D341Med (cell line): ENCODE measurements at regions not wholly inside any gene's neighbourhood (a gene's known extent, or its start where the extent isn't known, plus 50 kb on each side); places are given as distances from the start of the nearest gene placed in this dataset.

Source experiments
- DNase-seq: peaks from one replicate; pipeline ENCODE4 v3.0.0; 2012; ENCODE audit warnings: low spot score

DNA sequence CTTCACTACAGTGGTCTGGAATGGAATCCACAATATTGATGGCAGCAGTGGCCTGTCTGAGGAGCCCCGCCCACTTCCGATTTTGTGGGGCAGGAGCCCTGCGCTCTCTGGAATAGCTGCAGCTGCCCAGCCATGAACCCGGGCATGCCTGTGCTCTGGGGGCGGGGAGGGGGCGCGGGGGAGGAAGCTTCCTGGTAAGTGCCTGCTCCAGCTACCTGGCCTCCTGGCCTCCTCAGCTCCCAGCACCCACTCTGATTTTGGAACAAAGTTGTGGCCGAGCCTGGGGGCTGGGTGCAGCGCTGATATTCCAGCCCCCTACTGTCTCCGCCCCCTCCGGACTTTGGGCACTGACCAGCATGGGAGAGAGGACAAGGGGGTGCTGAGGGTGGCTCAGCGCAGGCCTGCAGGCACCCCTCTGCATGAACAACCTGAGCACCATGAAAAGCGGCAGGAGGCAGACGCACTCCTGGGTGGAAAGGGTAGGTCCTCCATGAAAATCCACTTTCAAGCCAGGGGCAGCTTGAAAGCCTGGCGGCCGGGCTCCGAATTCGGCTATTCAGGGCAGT lies 972.7 kb upstream of the AGA start:
- DNase-seq: peak; percentile 14

GRCh38 chr4:178415925-178416324 lies 973.7 kb upstream of the AGA start:
- peak; percentile 9 for DNase-seq

- no peak for DNase-seq
These were observed 981.1 kb upstream of the AGA start for GRCh38 chr4:178423366-178423765.

GRCh38 chr4:178426871-178427270 lies 984.6 kb upstream of the AGA start:
- DNase-seq: no peak

DNA sequence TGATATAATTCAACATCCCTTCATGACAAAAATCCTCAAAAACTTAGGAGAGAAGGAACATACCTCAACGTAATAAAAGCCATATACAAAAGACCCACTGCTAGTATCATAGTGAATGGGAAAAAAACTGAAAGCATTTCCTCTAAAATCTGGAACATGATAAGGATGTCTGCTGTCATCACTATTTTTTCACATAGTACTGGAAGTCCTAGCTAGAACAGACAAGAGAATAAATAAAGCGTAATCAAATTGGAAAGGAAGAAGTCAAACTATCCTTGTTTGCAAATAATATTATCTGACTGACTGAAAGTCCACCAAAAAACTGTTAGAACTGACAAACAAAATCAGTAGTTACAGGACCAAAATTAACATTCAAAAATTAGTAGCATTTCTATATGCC lies 985.4 kb upstream of the AGA start:
- DNase-seq: no peak

DNA sequence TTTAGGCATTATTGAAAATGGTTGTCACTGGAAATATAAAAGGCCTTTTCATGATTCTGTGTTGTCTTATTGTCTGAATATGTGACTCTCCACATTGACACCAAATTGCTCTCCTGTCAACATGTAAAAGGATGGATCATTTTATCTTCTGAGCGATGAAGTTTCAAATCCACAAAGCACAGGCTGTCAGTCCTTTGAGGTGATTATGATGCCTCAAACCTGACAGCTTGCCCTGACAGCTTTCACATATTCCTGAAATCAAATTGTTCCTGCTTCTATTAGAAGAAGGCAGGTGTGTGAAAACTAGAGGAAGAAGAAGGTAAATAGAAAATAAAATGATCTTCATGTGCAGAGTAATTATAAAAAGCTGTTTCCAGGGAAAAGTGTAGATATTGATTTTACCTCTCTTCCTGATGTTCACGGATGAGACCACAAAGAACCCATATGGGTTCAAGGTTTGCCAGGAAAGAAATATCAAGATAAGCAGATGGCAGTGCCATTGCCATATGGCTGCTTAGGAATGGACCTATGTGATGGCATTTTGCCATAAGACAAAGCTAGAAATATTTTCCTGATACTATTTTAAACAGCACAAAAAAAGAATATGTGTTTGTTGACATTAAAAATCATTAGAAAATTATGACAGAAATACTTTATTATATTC lies 1006.3 kb upstream of the AGA start:
- DNase-seq: no peak

- no peak for DNase-seq
These were observed 1008.4 kb upstream of the AGA start for GRCh38 chr4:178450614-178451013.

DNA sequence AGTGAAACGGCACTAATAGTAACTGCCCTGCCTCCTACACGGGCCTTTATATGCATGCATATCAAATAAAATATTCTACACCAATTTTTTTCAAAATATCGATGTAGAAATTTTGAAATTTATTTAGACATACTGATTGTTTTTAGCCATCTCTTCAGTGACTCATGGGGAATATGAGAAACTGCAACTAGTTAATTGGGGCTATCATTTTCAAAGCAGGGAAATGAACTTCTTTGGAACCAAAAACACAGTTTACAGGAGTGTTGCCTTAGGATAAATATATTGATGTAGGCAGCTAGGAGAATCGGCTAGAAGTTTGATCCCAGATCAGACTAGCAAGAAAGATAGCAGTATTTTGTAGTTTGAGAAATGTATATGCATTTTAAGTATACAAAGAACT lies 1010.8 kb upstream of the AGA start:
- DNase-seq: no peak

GRCh38 chr4:178457286-178457685 lies 1015.0 kb upstream of the AGA start:
- DNase-seq: no peak

DNA sequence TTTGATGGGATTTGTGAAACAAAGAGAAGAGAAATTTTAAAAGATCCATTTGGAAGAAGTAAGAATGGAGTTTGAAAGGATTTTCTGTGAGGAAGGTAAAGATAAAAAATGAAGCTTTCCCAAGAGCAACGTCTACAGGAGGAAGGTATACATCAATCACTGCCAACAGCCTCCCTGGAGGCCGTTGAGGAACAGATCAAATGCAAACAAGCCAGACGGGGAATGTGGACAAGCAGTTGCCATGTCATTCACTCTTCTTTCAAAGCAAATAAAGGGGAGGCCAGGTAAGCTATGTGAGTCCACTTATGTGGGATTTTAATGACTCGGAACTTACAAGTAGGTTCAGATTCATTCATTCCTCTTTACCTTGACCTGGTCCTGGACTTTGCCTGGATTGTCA lies 1020.5 kb upstream of the AGA start:
- DNase-seq: no peak

DNA sequence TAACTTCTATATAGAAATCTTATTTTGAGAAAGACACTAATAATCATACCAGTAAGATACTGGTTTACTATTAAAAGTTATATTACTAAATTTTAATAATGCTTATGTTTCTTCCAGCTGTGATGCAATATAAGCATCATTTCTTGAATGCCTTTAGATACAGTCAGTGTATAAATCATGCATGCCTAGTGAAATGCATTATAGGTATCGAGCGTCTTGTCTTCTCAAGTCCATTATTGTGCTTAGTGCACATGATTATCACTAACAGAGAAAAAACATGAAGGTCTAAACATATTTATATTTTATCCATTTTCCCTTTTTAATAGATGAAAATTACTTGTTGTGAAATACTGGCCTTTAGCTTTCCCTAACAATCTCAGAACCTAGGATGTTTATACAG lies 1021.5 kb upstream of the AGA start:
- no peak for DNase-seq

- DNase-seq: no peak
These were observed 1029.0 kb upstream of the AGA start for GRCh38 chr4:178470996-178471784.

DNA sequence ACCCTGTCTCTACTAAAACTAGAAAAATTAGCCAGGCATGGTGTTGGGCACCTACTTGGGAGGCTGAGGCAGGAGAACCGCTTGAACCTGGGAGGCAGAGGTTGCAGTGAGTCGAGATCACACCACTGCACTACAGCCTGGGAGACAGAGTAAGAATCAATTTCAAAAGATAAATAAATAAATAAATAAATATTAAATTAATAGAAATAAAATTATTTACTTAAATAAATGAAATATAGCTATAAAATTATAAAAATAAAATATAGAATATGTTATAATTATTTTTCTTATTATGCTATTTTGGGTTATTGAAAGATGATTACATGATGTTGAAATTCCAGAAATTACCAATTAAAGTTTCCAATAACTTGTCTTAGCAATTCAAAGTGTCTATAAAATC lies 1029.8 kb upstream of the AGA start:
- no peak for DNase-seq

DNA sequence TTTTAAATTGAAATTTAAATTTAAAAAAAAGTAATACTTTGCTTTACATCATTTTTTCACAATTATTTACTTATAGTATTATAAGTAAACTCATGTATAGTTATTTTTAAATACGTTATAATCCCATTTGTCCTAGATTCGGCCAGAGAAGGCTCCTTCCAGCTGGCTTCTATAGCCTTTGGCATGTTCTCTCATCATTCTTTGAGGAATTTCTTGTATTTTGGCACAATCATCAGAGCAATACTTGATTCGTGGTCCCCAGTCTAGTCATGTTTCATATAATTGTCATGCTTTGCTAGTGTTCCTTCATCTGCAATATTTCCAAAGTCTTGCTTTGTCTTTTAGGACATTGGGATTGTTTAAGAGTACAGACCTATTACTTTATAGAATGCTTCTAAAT lies 1037.9 kb upstream of the AGA start:
- DNase-seq: no peak

GRCh38 chr4:178480881-178481280 lies 1038.6 kb upstream of the AGA start:
- DNase-seq: no peak

DNA sequence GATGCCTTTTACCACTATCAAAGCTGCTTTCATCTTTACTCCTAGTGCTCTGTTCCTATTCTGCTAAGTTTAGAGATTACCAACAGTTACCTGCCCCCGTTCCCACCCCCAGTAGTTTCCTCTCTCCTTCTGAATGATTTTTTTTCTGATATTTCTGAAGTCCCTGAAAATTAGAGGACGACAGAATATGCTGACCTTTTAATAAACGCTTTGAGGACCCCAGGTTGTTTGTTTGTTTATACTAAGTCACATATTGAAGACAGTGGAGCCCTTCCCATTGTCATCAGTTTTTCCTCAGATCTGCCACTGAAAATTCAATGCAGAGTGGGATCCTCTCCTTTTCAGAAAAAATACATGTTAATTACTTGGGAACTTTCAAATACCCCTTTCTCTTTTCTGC lies 1039.3 kb upstream of the AGA start:
- DNase-seq: no peak

DNA sequence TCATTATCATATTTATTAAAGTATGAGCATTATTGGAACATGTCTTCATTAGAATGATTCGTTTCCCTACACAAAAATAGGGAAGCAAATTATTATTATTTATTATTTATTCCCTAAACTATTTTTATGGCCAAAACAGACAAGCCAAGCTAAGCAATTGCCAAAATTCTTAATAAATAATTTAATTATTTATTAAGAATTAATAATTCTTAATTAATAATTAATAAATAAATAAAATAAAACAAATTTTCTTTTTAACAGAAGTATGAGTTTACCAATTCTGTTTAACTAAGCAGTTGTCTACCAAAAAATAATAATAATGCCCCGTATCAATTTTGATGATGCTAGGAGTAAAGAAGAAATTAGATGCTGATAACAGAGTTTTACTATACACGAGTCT lies 1080.8 kb upstream of the AGA start:
- DNase-seq: no peak

GRCh38 chr4:178535939-178536579 lies 1093.8 kb upstream of the AGA start:
- no peak for DNase-seq

GRCh38 chr4:178553201-178553600 lies 1111.0 kb upstream of the AGA start:
- no peak for DNase-seq

DNA sequence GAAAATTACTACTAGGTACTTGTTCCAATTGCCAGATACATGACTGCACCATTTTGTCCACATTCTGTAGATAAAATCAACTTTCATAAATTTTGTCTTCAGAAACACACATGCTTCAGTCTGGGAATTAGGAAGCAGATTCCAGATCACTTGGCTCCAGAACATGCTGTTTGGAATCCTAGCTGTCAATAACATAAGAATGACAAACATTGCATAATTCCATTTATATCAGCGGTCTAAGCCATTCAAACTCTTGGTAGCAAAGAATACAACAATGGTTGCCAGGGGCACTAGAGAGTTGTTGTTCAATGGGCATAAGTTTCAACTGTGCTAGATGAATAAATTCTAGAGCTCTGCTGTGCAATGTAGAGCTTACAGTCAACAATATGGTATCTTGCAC lies 1112.1 kb upstream of the AGA start:
- DNase-seq: no peak

DNA sequence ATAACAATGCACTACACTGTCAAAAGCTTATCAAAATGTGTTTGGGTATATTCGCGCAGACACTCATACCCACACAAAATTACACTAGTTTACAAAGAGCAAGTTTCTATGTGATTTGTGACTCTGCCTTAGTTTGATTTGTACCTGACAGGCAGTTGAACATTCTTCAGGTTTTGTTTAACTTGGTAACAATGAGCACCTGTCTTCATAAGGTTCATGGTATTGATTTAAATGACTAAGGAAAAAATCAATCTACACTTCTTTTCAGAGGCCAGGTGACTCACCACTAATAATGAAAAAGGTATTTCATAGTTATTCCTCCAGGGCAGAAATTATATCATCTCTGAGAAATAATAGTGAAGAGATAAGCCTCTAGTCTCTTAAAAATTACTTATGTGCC lies 1114.6 kb upstream of the AGA start:
- DNase-seq: no peak

- peak; percentile 38 for DNase-seq
These were observed 1135.7 kb upstream of the AGA start for GRCh38 chr4:178577933-178578332.

- DNase-seq: no peak
These were observed 1153.4 kb upstream of the AGA start for GRCh38 chr4:178595500-178596138.
